ENCODE measurements at regions not wholly inside any gene's neighbourhood (a gene's known extent, or its start where the extent isn't known, plus 50 kb on each side); places are given as distances from the start of the nearest gene placed in this dataset.

DNA sequence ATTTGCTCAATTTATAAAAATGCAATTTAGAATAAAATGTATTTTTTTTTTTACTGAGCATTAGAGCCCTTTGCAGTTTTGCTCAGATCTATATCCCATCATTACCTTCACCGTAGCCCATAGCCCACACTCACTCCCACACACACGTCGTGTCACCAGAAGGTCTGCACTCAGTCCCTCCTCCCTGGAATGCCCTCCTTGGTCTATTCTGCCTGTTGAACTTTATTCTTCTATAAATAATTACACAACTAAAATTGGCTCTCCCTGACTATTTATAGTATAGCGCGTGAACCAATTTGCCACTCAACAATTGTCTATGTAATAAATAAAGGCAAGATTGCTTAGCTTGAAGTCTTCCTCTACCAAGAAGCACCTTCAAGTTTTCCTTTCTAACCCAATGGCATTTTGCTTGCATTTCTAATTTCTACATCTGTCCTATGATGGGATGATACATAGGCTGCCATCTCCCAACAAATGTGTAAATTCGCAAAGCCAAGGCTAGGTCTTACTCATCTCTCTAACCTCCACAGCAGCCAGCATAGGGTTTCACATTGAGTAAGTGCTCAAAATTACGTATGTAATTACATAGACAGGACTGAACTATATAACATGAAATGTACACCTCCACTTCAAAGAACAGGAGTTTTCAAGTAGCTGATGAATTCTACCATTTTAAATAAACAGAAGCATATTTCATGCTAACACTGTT, 172.0 kb upstream of the HES1 start:
- no peak for TF ChIP-seq POLR2AphosphoS5 (IDR thresholded peaks at IDR 0.05; ENCODE audit: low read depth)
- TF ChIP-seq, protein P1, sequence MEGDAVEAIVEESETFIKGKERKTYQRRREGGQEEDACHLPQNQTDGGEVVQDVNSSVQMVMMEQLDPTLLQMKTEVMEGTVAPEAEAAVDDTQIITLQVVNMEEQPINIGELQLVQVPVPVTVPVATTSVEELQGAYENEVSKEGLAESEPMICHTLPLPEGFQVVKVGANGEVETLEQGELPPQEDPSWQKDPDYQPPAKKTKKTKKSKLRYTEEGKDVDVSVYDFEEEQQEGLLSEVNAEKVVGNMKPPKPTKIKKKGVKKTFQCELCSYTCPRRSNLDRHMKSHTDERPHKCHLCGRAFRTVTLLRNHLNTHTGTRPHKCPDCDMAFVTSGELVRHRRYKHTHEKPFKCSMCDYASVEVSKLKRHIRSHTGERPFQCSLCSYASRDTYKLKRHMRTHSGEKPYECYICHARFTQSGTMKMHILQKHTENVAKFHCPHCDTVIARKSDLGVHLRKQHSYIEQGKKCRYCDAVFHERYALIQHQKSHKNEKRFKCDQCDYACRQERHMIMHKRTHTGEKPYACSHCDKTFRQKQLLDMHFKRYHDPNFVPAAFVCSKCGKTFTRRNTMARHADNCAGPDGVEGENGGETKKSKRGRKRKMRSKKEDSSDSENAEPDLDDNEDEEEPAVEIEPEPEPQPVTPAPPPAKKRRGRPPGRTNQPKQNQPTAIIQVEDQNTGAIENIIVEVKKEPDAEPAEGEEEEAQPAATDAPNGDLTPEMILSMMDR (conservative IDR thresholded peaks at IDR 0.05; ENCODE audit: low read depth in 2 of 2), result no peak
- no peak for TF ChIP-seq EZH2 (IDR thresholded peaks at IDR 0.05; ENCODE audit: low read depth, unreplicated experiment)
- TF ChIP-seq EZH2phosphoT487 (IDR thresholded peaks at IDR 0.05; ENCODE audit: unreplicated experiment), result no peak
- TF ChIP-seq REST (IDR thresholded peaks at IDR 0.05; ENCODE audit: unreplicated experiment), result no peak
